ENCODE measurements at regions not wholly inside any gene's neighbourhood (a gene's known extent, or its start where the extent isn't known, plus 50 kb on each side); places are given as distances from the start of the nearest gene placed in this dataset.

- TF ChIP-seq REST (IDR thresholded peaks at IDR 0.05; ENCODE audit: unreplicated experiment) (no peak), EZH2phosphoT487 (IDR thresholded peaks at IDR 0.05; ENCODE audit: unreplicated experiment) (no peak), CTCF (conservative IDR thresholded peaks at IDR 0.05; ENCODE audit: low read depth in 2 of 2) (no peak), POLR2AphosphoS5 (IDR thresholded peaks at IDR 0.05; ENCODE audit: low read depth) (no peak), ZNF331 (CRISPR knock-in tag; IDR thresholded peaks at IDR 0.05; ENCODE audit: low read depth) (no peak), ZNF462 (CRISPR knock-in tag; IDR thresholded peaks at IDR 0.05) (no peak), EZH2 (IDR thresholded peaks at IDR 0.05; ENCODE audit: low read depth, unreplicated experiment) (no peak), NANOG (IDR thresholded peaks at IDR 0.05; ENCODE audit: borderline replicate concordance) (no peak), CREB1 (CRISPR knock-in tag; IDR thresholded peaks at IDR 0.05; ENCODE audit: low read depth) (no peak), JUNB (IDR thresholded peaks at IDR 0.05; ENCODE audit: unreplicated experiment) (no peak), ZNF114 (CRISPR knock-in tag; IDR thresholded peaks at IDR 0.05) (no peak), ETS1 (IDR thresholded peaks at IDR 0.05) (no peak)
Observed at GRCh38 chr18:39347701-39348100, 1782.1 kb upstream of the CELF4 start.

Data from GM23338 (cell line).